ENCODE measurements at regions not wholly inside any gene's neighbourhood (a gene's known extent, or its start where the extent isn't known, plus 50 kb on each side); places are given as distances from the start of the nearest gene placed in this dataset.

DNA sequence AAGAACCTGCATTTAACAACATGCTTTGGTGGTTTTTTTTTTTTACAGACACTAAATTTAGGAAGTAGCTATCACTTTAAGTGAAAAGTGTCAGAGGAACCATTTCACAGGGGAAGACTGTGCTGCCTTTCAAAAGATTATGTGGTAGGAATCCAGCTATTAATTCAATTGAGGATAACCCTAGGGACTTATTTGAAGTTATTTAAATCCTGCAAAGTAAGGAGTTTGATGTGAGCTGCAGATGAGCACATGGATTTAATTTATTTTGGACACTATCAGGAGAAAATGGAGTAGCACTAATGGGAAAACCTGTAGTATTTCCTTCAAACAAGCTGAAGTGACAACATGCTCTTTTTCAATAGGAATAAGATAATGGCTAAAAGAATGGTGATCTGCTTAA is 419.8 kb downstream of the ANKRD7 start:
- TF ChIP-seq, protein P1, sequence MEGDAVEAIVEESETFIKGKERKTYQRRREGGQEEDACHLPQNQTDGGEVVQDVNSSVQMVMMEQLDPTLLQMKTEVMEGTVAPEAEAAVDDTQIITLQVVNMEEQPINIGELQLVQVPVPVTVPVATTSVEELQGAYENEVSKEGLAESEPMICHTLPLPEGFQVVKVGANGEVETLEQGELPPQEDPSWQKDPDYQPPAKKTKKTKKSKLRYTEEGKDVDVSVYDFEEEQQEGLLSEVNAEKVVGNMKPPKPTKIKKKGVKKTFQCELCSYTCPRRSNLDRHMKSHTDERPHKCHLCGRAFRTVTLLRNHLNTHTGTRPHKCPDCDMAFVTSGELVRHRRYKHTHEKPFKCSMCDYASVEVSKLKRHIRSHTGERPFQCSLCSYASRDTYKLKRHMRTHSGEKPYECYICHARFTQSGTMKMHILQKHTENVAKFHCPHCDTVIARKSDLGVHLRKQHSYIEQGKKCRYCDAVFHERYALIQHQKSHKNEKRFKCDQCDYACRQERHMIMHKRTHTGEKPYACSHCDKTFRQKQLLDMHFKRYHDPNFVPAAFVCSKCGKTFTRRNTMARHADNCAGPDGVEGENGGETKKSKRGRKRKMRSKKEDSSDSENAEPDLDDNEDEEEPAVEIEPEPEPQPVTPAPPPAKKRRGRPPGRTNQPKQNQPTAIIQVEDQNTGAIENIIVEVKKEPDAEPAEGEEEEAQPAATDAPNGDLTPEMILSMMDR (IDR thresholded peaks at IDR 0.05) = no peak
- no peak for TF ChIP-seq POLR2A (IDR thresholded peaks at IDR 0.05)

Data from heart left ventricle (tissue), 13 donors.